ENCODE measurements at regions not wholly inside any gene's neighbourhood (a gene's known extent, or its start where the extent isn't known, plus 50 kb on each side); places are given as distances from the start of the nearest gene placed in this dataset.
A peak's percentile ranks its signal among the peaks of the same experiment; 100 is the strongest.

- Histone ChIP-seq H3K4me3 (no peak overlapping the region), H3K27ac (no peak overlapping the region), H3K9me3 (no peaks in the 10 kb centered on the region), H3K27me3 (no peaks in the 10 kb centered on the region), H3K36me3 (no peaks in the 10 kb centered on the region), H3K4me1 (no peaks in the 10 kb centered on the region)
- peak; percentile 64 for DNase-seq
- no peak for TF ChIP-seq CTCF (IDR thresholded peaks at IDR 0.05)
- intact Hi-C loops (cut with DNase I): no loop called here
- ATAC-seq: no peak
Measured at GRCh38 chr4:22573198-22573597, 57.3 kb upstream of the ADGRA3 start.

GRCh38 chr4:22573641-22574040 lies 57.8 kb upstream of the ADGRA3 start:
- no peak overlapping the region for H3K4me3 ChIP-seq
- no peaks in the 10 kb centered on the region for H3K4me1 ChIP-seq
- no peak overlapping the region for H3K27ac ChIP-seq
- H3K36me3 ChIP-seq: no peaks in the 10 kb centered on the region
- intact Hi-C loops (cut with DNase I): no loop called here
- DNase-seq: no peak
- H3K9me3 ChIP-seq: no peaks in the 10 kb centered on the region
- TF ChIP-seq CTCF (IDR thresholded peaks at IDR 0.05): no peak
- ATAC-seq: no peak
- H3K27me3 ChIP-seq: no peaks in the 10 kb centered on the region

GRCh38 chr4:22574424-22574823 lies 58.6 kb upstream of the ADGRA3 start:
- no peak for ATAC-seq
- no peaks in the 10 kb centered on the region for H3K27me3 ChIP-seq
- DNase-seq: no peak
- intact Hi-C loops (cut with DNase I): no loop called here
- no peaks in the 10 kb centered on the region for H3K9me3 ChIP-seq
- H3K4me3 ChIP-seq: no peak overlapping the region
- H3K36me3 ChIP-seq: no peaks in the 10 kb centered on the region
- H3K27ac ChIP-seq: no peak overlapping the region
- TF ChIP-seq CTCF (IDR thresholded peaks at IDR 0.05): no peak
- no peaks in the 10 kb centered on the region for H3K4me1 ChIP-seq

GRCh38 chr4:22574880-22575279 lies 59.0 kb upstream of the ADGRA3 start:
- intact Hi-C loops (cut with DNase I): no loop called here
- Histone ChIP-seq H3K36me3 (no peaks in the 10 kb centered on the region), H3K27me3 (no peaks in the 10 kb centered on the region), H3K4me1 (no peaks in the 10 kb centered on the region), H3K4me3 (no peak overlapping the region), H3K27ac (no peak overlapping the region), H3K9me3 (no peaks in the 10 kb centered on the region)
- no peak for DNase-seq
- no peak for TF ChIP-seq CTCF (IDR thresholded peaks at IDR 0.05)
- no peak for ATAC-seq

- Histone ChIP-seq H3K27ac (no peak overlapping the region), H3K36me3 (no peaks in the 10 kb centered on the region), H3K4me1 (no peaks in the 10 kb centered on the region), H3K9me3 (no peaks in the 10 kb centered on the region), H3K4me3 (no peak overlapping the region), H3K27me3 (no peaks in the 10 kb centered on the region)
- no peak for DNase-seq
- no peak for ATAC-seq
- intact Hi-C loops (cut with DNase I): no loop called here
- no peak for TF ChIP-seq CTCF (IDR thresholded peaks at IDR 0.05)
Measured at GRCh38 chr4:22587253-22587652, 71.4 kb upstream of the ADGRA3 start.

GRCh38 chr4:22593933-22594332 lies 78.1 kb upstream of the ADGRA3 start:
- H3K27ac ChIP-seq: no peak overlapping the region
- no peak for TF ChIP-seq CTCF (IDR thresholded peaks at IDR 0.05)
- H3K4me1 ChIP-seq: no peaks in the 10 kb centered on the region
- no peak for DNase-seq
- no peak overlapping the region for H3K4me3 ChIP-seq
- no peaks in the 10 kb centered on the region for H3K9me3 ChIP-seq
- no peaks in the 10 kb centered on the region for H3K27me3 ChIP-seq
- ATAC-seq: no peak
- H3K36me3 ChIP-seq: no peaks in the 10 kb centered on the region
- intact Hi-C loops (cut with DNase I): no loop called here

Measured in upper lobe of right lung (tissue), 1 donor.